Stomach (tissue), 4 donors: ENCODE measurements at regions not wholly inside any gene's neighbourhood (a gene's known extent, or its start where the extent isn't known, plus 50 kb on each side); places are given as distances from the start of the nearest gene placed in this dataset.

Source experiments
- POLR2A ChIP-seq, 4 donors: fragments of 450-650 bp; IDR thresholded peaks; one replicate each; pipeline ENCODE4 v1.6.1; 2016; ENCODE audit warnings: antibody characterized with exemption in 4 of 4, control low read depth in 2 of 4, mild to moderate bottlenecking in 1 of 4, moderate library complexity in 1 of 4
- POLR2AphosphoS5 ChIP-seq, 3 donors: sonication (generic); formaldehyde crosslinking; IDR thresholded peaks; one replicate each; pipeline ENCODE4 v1.6.1; 2016; ENCODE audit warnings: antibody characterized with exemption in 3 of 3
- TF ChIP-seq, protein P1 (sequence below), 7 experiments: fragments of 450-650 bp in 4 of 7; fragments of 200-600 bp in 3 of 7; sonication (generic) in 3 of 7; IDR thresholded peaks; one replicate each; pipeline ENCODE4 v1.5.1; 2016 to 2019; ENCODE audit warnings: antibody characterized with exemption in 7 of 7, control low read depth in 2 of 7, mild to moderate bottlenecking in 1 of 7

- TF ChIP-seq, protein P1, sequence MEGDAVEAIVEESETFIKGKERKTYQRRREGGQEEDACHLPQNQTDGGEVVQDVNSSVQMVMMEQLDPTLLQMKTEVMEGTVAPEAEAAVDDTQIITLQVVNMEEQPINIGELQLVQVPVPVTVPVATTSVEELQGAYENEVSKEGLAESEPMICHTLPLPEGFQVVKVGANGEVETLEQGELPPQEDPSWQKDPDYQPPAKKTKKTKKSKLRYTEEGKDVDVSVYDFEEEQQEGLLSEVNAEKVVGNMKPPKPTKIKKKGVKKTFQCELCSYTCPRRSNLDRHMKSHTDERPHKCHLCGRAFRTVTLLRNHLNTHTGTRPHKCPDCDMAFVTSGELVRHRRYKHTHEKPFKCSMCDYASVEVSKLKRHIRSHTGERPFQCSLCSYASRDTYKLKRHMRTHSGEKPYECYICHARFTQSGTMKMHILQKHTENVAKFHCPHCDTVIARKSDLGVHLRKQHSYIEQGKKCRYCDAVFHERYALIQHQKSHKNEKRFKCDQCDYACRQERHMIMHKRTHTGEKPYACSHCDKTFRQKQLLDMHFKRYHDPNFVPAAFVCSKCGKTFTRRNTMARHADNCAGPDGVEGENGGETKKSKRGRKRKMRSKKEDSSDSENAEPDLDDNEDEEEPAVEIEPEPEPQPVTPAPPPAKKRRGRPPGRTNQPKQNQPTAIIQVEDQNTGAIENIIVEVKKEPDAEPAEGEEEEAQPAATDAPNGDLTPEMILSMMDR (IDR thresholded peaks at IDR 0.05), result no peak
- TF ChIP-seq POLR2A (IDR thresholded peaks at IDR 0.05), result no peak
- TF ChIP-seq POLR2AphosphoS5 (IDR thresholded peaks at IDR 0.05), result no peak
These were observed 105.7 kb downstream of the IRX5 start for GRCh38 chr16:55036371-55036821.
